ENCODE measurements at regions not wholly inside any gene's neighbourhood (a gene's known extent, or its start where the extent isn't known, plus 50 kb on each side); places are given as distances from the start of the nearest gene placed in this dataset.

DNA sequence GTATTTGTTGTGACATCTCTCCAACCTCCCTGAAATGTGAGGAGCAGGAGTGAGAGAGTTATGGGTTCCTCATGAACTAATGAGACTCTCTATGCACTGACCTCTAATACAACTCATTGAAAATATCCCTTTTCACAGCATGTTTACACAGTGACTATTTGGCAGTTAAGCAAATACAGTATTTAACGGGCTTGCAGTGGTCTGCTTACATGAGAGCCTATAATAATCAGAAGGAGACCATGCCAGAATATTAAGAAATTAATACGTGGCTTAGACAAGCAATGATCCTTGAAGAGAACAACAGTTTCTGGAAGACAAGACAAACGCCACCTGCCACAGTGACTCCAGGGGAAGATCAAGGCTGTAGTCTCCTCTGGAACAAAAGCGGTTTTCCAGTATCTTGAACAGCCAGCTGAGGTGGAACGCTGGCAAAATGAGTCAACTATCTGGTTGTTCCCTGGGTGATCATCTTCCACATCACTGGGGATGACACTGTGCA is 424.5 kb downstream of the DMAC1 start:
- 7% methylated on average over 5 of the region's 5 CpGs for WGBS (ENCODE audit: low lambda C conversion rate)
- Histone ChIP-seq H3K4me2 (ENCODE audit: low read depth, low read length) (no peak overlapping the region), H3K9me3 (ENCODE audit: low read length) (no peaks in the 10 kb centered on the region), H3K9ac (ENCODE audit: insufficient read depth, low read depth, low read length) (no peak overlapping the region), H2AFZ (ENCODE audit: low read length) (no peak overlapping the region), H3K79me2 (ENCODE audit: insufficient read depth, low read length) (no peaks in the 10 kb centered on the region), H3K4me1 (ENCODE audit: insufficient read depth, low read length) (peaks cover 19% of the 10 kb centered on the region), H3K27me3 (ENCODE audit: control insufficient read depth in 1 of 2, insufficient read depth in 2 of 2, low read length in 2 of 2) (no peaks in the 10 kb centered on the region), H3K36me3 (replicated peaks in 1 of 2; ENCODE audit: control insufficient read depth in 1 of 2, insufficient read depth in 2 of 2, low read length in 2 of 2) (no peaks in the 10 kb centered on the region), H4K20me1 (ENCODE audit: insufficient read depth, low read length) (no peaks in the 10 kb centered on the region), H3K4me3 (replicated peaks in 1 of 3; ENCODE audit: insufficient read depth in 1 of 3, low read depth in 2 of 3, low read length in 3 of 3) (no peak overlapping the region), H3K27ac (ENCODE audit: extremely low read length, insufficient read depth, low read length) (no peak overlapping the region)
- ATAC-seq (no peak), DNase-seq (ENCODE audit: low spot score) (no peak), FAIRE-seq (no peak)
- in situ Hi-C loops (cut with HindIII; ENCODE audit: extremely low pct_ligation_motif_present, low pct_unique_long_range_greater_than_20kb), result no loop called here
- CTCF ChIA-PET (ENCODE audit: low intra/inter-chr PET ratio, low total read pairs), result no interaction called here
- intact Hi-C loops (cut with micrococcal nuclease; ENCODE audit: unreplicated experiment), result no loop called here
- BruUV-seq (replicated peaks), result no TSS peak
- TF ChIP-seq ZBTB3 (CRISPR knock-in tag; IDR thresholded peaks at IDR 0.05; ENCODE audit: borderline replicate concordance, low read depth), result no peak
- no peak for TF ChIP-seq ZNF83 (CRISPR knock-in tag; IDR thresholded peaks at IDR 0.05; ENCODE audit: borderline replicate concordance)
- TF ChIP-seq, protein P1, sequence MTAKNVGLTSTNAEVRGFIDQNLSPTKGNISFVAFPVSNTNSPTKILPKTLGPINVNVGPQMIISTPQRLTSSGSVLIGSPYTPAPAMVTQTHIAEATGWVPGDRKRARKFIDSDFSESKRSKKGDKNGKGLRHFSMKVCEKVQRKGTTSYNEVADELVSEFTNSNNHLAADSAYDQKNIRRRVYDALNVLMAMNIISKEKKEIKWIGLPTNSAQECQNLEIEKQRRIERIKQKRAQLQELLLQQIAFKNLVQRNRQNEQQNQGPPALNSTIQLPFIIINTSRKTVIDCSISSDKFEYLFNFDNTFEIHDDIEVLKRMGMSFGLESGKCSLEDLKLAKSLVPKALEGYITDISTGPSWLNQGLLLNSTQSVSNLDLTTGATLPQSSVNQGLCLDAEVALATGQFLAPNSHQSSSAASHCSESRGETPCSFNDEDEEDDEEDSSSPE (CRISPR knock-in tag; IDR thresholded peaks at IDR 0.05), result no peak
- no peak for TF ChIP-seq KLF13 (CRISPR knock-in tag; IDR thresholded peaks at IDR 0.05)
- no peak for TF ChIP-seq FOXA1 (IDR thresholded peaks at IDR 0.05)
- peak; percentile 36; the same call in 1 of the 2 replicates for TF ChIP-seq FOXA1 (CRISPR knock-in tag; IDR thresholded peaks at IDR 0.05)
- TF ChIP-seq FOXA3 (CRISPR knock-in tag; IDR thresholded peaks at IDR 0.05), result peak; percentile 70
- TF ChIP-seq, protein P2, sequence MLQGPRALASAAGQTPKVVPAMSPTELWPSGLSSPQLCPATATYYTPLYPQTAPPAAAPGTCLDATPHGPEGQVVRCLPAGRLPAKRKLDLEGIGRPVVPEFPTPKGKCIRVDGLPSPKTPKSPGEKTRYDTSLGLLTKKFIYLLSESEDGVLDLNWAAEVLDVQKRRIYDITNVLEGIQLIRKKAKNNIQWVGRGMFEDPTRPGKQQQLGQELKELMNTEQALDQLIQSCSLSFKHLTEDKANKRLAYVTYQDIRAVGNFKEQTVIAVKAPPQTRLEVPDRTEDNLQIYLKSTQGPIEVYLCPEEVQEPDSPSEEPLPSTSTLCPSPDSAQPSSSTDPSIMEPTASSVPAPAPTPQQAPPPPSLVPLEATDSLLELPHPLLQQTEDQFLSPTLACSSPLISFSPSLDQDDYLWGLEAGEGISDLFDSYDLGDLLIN (CRISPR knock-in tag; IDR thresholded peaks at IDR 0.05; ENCODE audit: borderline replicate concordance), result no peak
- TF ChIP-seq, protein P3, sequence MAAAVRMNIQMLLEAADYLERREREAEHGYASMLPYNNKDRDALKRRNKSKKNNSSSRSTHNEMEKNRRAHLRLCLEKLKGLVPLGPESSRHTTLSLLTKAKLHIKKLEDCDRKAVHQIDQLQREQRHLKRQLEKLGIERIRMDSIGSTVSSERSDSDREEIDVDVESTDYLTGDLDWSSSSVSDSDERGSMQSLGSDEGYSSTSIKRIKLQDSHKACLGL (CRISPR knock-in tag; IDR thresholded peaks at IDR 0.05), result no peak
- POLR2A ChIA-PET, result no interaction called here

Measured in HepG2 (cell line).